Gastroesophageal sphincter (tissue), 3 donors: ENCODE measurements at regions not wholly inside any gene's neighbourhood (a gene's known extent, or its start where the extent isn't known, plus 50 kb on each side); places are given as distances from the start of the nearest gene placed in this dataset.

Source experiments
- CTCF ChIP-seq, 4 experiments: fragments of 200-600 bp in 2 of 4; fragments of 450-650 bp in 2 of 4; sonication (generic) in 1 of 4; IDR thresholded peaks; one replicate each; pipeline ENCODE4 v1.5.1; 2017 to 2019; ENCODE audit warnings: antibody characterized with exemption in 4 of 4, mild to moderate bottlenecking in 2 of 4, moderate library complexity in 2 of 4
- POLR2AphosphoS5 ChIP-seq: sonication (generic); formaldehyde crosslinking; IDR thresholded peaks from one replicate; pipeline ENCODE4 v1.6.1; 2017; ENCODE audit warnings: antibody characterized with exemption

GRCh38 chr11:11034476-11034875 lies 176.6 kb upstream of the ZBED5 start:
- TF ChIP-seq CTCF (IDR thresholded peaks at IDR 0.05) (no peak), POLR2AphosphoS5 (no peak)
